Colon (tissue), 2 donors: ENCODE measurements at regions not wholly inside any gene's neighbourhood (a gene's known extent, or its start where the extent isn't known, plus 50 kb on each side); places are given as distances from the start of the nearest gene placed in this dataset.

Experiments
- FAIRE-seq: peaks from 2 replicates; lab custom pipeline; 2012; peaks lifted over from hg19 to GRCh38; lab: Jason Lieb, UNC
- donor health status: control.
- donor health status: control.

DNA sequence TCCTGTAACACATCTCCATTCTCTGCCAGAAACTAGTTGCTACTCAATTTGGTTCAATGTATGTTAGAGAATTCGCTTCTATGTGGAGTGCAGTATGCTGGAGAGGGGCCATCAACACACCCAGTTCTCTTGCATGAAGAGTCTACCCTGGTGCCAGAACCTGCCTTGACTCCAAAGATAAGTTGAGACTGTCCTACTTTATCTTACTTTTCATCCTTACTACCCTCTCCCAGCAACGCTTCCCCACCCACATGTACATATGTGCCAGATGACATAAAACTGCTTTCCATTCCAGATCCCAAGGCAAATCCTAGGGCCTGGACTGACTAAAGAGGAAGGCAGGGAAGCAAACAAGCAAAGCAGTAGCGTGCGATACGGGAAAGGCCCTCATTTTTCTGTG, 442.6 kb upstream of the THRB start:
- FAIRE-seq = no peak

- no peak for FAIRE-seq
Observed at GRCh38 chr3:24937780-24938179, 443.1 kb upstream of the THRB start.

GRCh38 chr3:24943961-24944360, 449.3 kb upstream of the THRB start:
- no peak for FAIRE-seq

DNA sequence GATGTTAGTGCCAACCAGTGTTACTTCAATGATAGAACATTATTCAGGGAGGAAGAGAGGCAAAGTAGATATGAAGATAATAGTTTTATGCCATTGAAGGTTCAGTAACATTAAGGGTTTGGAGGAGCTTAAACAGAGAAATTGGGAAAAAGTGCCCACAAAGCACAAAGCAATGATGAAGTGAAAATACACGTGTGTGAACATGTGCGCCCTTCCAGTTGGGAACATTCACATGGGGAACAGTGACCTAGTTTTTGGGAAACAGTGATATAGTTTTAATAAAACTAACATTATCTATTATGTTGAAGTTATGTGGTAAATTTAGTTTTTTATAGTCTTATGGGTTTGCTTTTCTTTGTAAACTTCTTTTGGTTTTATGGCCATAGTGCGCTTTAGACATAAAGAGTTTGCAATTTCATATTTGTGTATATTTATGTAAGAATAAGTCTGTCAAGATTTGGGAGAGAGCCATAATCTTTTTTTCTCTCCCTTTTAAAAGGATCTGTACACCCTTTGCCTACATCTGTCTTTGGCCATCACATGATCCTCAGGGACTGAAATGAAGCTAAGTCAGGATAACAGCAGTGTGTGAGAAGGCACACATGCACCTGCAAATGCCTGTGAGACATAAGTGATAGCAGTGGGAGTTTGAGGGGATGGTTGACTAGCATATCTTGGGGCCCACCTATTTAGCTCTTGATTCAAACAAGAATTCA, 450.3 kb upstream of the THRB start:
- FAIRE-seq = no peak

DNA sequence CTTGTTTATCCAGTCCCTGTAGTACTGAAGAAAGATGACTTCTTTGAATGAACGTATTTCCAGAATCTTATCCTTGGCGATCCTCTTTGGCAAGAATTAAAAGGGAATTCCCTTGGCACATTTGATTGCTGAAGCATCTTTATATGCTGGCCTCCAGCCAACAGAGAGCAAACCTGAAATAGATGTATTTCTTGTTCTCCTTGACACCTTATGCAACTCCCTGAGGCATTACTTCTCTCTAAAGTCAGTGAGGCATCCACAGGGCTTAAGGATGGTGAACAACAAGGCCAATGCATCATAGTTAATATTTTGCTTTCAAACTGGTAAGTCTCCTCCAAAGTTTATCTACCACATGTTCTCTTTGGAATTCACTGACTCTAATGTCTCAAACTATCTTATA, 450.9 kb upstream of the THRB start:
- FAIRE-seq = no peak

DNA sequence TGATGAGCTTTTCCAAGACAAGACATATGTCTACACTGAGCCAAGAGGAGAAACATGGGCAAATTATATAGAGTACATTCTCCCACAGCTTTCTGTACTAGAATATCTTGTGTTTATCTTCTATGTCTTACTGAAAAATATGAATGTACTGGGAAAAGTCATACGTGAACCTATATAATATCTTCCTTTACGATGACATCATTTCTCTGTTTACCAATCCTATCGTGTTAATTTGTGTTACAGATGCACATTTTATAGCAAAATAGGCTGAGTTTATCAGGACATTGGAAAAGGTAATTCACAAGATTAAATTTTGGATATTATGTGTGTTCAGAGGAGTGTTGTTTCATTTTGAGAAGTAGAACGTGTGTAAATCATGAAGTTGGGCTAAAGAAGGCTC, 452.5 kb upstream of the THRB start:
- FAIRE-seq = no peak

- no peak for FAIRE-seq
Observed at GRCh38 chr3:24951180-24951579, 456.5 kb upstream of the THRB start.

GRCh38 chr3:24952388-24952787, 457.7 kb upstream of the THRB start:
- FAIRE-seq = no peak

- FAIRE-seq = no peak
Observed at GRCh38 chr3:24953060-24953771, 458.6 kb upstream of the THRB start.

- FAIRE-seq = no peak
Observed at GRCh38 chr3:24956613-24957012, 462.0 kb upstream of the THRB start.

- no peak for FAIRE-seq
Observed at GRCh38 chr3:24958271-24958670, 463.6 kb upstream of the THRB start.

- no peak for FAIRE-seq
Observed at GRCh38 chr3:24958910-24959447, 464.3 kb upstream of the THRB start.

GRCh38 chr3:24963762-24964625, 464.1 kb upstream of the RARB start:
- FAIRE-seq = no peak

DNA sequence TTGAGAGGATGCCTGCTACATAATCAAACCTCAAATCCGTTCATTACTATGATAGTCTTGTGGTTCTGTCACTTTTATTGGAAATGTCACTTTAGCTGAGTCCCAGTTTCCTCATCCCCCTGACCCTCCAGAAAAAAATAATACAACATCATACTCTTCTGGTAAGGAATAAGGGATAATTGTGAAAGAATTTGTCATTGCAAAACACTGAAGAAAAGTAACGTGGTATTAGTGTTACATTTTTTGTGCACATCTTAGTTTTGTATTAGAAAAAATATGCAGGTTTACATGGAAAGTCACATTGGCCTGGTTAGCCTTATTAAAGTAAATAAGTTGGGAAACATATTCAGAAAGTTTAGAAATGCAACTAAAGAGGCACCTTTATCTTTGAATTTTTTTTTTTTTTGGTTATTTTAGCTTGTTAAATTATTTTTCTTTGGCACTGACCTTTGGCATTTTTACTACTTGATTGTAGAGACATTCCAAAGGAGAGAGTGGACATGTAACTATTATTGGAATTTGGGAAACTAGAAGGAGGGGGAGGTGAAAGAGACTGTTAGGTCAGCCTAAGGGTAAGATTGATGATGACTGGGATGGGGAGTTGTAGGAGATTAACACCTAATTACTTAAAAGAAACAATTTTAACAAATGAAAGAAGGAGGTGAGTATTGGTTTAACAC, 462.2 kb upstream of the RARB start:
- FAIRE-seq = no peak

- no peak for FAIRE-seq
Observed at GRCh38 chr3:24968036-24968435, 460.0 kb upstream of the RARB start.

DNA sequence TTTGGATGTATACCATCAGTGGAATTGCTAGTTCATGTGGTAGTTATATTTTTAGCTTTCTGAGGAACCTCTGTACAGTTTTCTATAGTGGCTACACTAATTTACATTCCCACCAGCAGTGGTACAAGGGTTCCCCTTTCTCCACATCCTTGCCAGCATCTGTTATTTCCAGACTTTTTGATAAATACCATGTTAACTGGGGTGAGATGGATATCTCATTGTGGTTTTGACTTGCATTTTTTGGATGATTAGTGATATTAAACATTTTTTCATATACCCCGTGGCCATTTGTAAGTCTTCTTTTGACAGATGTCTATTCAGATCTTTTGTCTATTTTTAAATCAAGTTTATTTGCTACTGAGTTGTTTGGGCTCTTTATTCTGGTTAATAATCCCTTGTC, 455.6 kb upstream of the RARB start:
- FAIRE-seq = no peak

DNA sequence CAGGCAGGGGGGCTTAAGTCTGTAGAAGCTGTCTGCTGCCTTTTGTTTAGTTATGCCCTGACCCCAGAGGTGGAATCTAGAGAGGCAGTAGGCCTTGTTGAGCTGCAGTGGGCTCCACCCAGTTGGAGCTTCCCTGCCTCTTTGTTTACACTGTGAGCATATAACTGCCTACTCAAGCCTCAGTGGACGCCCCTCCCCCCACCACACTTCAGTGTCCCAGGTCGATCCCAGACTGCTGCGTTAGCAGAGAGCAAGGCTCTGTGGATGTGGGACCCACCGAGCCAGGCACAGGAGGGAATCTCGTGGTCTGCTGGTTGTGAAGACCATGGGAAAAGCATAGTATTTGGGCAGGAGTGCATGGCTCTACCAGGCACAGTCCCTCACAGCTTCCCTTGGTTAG, 446.8 kb upstream of the RARB start:
- FAIRE-seq = no peak

GRCh38 chr3:24981924-24982323, 446.1 kb upstream of the RARB start:
- FAIRE-seq = no peak

- no peak for FAIRE-seq
Observed at GRCh38 chr3:24985668-24986067, 442.4 kb upstream of the RARB start.

DNA sequence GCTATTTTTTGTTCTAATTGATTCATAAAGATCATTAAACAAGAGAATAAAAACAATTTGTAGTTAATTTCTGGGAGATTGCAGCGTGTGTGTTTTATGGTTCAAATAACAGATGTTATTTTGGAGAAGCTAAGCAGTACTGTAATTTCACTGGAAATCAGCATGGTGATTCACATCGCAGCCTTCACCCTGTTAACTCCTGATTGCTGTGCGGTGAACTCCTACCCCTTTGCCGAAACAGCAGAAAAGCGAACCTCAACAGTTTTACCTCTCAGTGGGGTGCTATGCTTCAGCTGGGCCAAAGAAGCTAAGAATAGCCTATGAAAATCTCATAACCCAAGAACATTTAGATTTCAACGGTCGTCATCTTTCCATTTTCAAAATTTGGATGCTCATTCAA, 441.5 kb upstream of the RARB start:
- FAIRE-seq = no peak

- no peak for FAIRE-seq
Observed at GRCh38 chr3:24999357-24999756, 428.7 kb upstream of the RARB start.

GRCh38 chr3:25000971-25001591, 427.0 kb upstream of the RARB start:
- FAIRE-seq = no peak
